MM.1S (cell line): ENCODE measurements at regions not wholly inside any gene's neighbourhood (a gene's known extent, or its start where the extent isn't known, plus 50 kb on each side); places are given as distances from the start of the nearest gene placed in this dataset.

Source experiments
- DNase-seq: peaks from one replicate; pipeline ENCODE4 v3.0.0-alpha.2; 2015
- H2AFZ ChIP-seq: fragments of 300-600 bp; sonication (generic); 2 replicates; pipeline ENCODE4 v1.6.0; 2016; ENCODE audit warnings: antibody characterized with exemption, low read length
- H3F3A ChIP-seq: fragments of 300-600 bp; sonication (generic); 2 replicates; pipeline ENCODE4 v1.6.1; 2016; ENCODE audit warnings: mild to moderate bottlenecking, antibody characterized with exemption, low read length, moderate library complexity, mixed read lengths; ENCODE audit not compliant: insufficient read depth
- H3K27ac ChIP-seq: fragments of 300-600 bp; sonication (generic); 2 replicates; pipeline ENCODE4 v1.5.1; 2016; ENCODE audit warnings: mild to moderate bottlenecking, low read length
- H3K27me3 ChIP-seq: fragments of 300-600 bp; sonication (generic); replicated peaks from 2 replicates; pipeline ENCODE4 v1.6.0; 2016; ENCODE audit warnings: low read length; ENCODE audit not compliant: insufficient read depth
- H3K36me3 ChIP-seq: fragments of 300-600 bp; sonication (generic); replicated peaks from 2 replicates; pipeline ENCODE4 v1.6.1; 2016; ENCODE audit warnings: mild to moderate bottlenecking, low read length, mixed read lengths; ENCODE audit not compliant: insufficient read depth
- H3K4me1 ChIP-seq: fragments of 300-600 bp; sonication (generic); 2 replicates; pipeline ENCODE4 v1.6.1; 2016; ENCODE audit warnings: low read length, mixed read lengths
- H3K4me2 ChIP-seq: fragments of 300-600 bp; sonication (generic); 2 replicates; pipeline ENCODE4 v1.6.0; 2016; ENCODE audit warnings: low read depth, low read length
- H3K4me3 ChIP-seq: fragments of 300-600 bp; sonication (generic); 2 replicates; pipeline ENCODE4 v1.5.1; 2016; ENCODE audit warnings: low read length, mixed read lengths
- H3K79me2 ChIP-seq: fragments of 300-600 bp; sonication (generic); 2 replicates; pipeline ENCODE4 v1.6.1; 2016; ENCODE audit warnings: mixed run types, low read length, mixed read lengths
- H3K9ac ChIP-seq: fragments of 300-600 bp; sonication (generic); 2 replicates; pipeline ENCODE4 v1.6.1; 2016; ENCODE audit warnings: low read length, mixed read lengths
- H3K9me2 ChIP-seq: fragments of 300-600 bp; sonication (generic); replicated peaks from 2 replicates; pipeline ENCODE4 v1.6.1; 2016; ENCODE audit warnings: mild to moderate bottlenecking, low read length, mixed read lengths; ENCODE audit not compliant: insufficient read depth
- H3K9me3 ChIP-seq: fragments of 300-600 bp; sonication (generic); replicated peaks from 2 replicates; pipeline ENCODE4 v1.6.1; 2016; ENCODE audit warnings: mild to moderate bottlenecking, low read length, mixed read lengths; ENCODE audit not compliant: insufficient read depth
- H4K20me1 ChIP-seq: fragments of 300-600 bp; sonication (generic); 2 replicates; pipeline ENCODE4 v1.6.1; 2016; ENCODE audit warnings: mild to moderate bottlenecking, low read length, moderate library complexity, mixed read lengths; ENCODE audit not compliant: insufficient read depth
- CTCF ChIP-seq: fragments of 300-600 bp; sonication (generic); IDR thresholded peaks from 2 replicates; pipeline ENCODE4 v1.5.1; 2016; ENCODE audit warnings: antibody characterized with exemption, low read length, mixed read lengths
- EZH2 ChIP-seq: fragments of 300-600 bp; sonication (generic); optimal IDR thresholded peaks from 2 replicates; pipeline ENCODE3; 2017; ENCODE audit warnings: low read depth, mild to moderate bottlenecking, antibody characterized with exemption, low read length, mixed read lengths
- EZH2phosphoT487 ChIP-seq: fragments of 300-600 bp; sonication (generic); IDR thresholded peaks from 2 replicates; pipeline ENCODE4 v1.6.1; 2018; ENCODE audit warnings: antibody characterized with exemption, low read length

GRCh38 chr1:60341274-60341673 is 267.7 kb upstream of the C1orf87 start:
- Histone ChIP-seq H3K9me2 (no peaks in the 10 kb centered on the region), H2AFZ (no peak overlapping the region), H3K36me3 (no peaks in the 10 kb centered on the region), H3K9ac (no peak overlapping the region), H3K9me3 (no peaks in the 10 kb centered on the region), H3K4me2 (no peak overlapping the region), H3F3A (no peaks in the 10 kb centered on the region), H4K20me1 (no peaks in the 10 kb centered on the region), H3K4me1 (no peaks in the 10 kb centered on the region), H3K4me3 (no peak overlapping the region), H3K79me2 (no peaks in the 10 kb centered on the region), H3K27me3 (no peaks in the 10 kb centered on the region), H3K27ac (no peak overlapping the region)
- no peak for DNase-seq
- TF ChIP-seq EZH2phosphoT487 = no peak
- TF ChIP-seq CTCF = no peak
- no peak for TF ChIP-seq EZH2

- H4K20me1 ChIP-seq = no peaks in the 10 kb centered on the region
- no peaks in the 10 kb centered on the region for H3K9me3 ChIP-seq
- H3K4me1 ChIP-seq = no peaks in the 10 kb centered on the region
- DNase-seq = no peak
- H3K79me2 ChIP-seq = no peaks in the 10 kb centered on the region
- H3K36me3 ChIP-seq = no peaks in the 10 kb centered on the region
- H3K9ac ChIP-seq = no peak overlapping the region
- TF ChIP-seq EZH2phosphoT487 = no peak
- no peak for TF ChIP-seq EZH2
- TF ChIP-seq CTCF = no peak
- H2AFZ ChIP-seq = no peak overlapping the region
- H3K4me3 ChIP-seq = no peak overlapping the region
- no peaks in the 10 kb centered on the region for H3K9me2 ChIP-seq
- H3F3A ChIP-seq = no peaks in the 10 kb centered on the region
- H3K27me3 ChIP-seq = no peaks in the 10 kb centered on the region
- H3K4me2 ChIP-seq = no peak overlapping the region
- H3K27ac ChIP-seq = no peak overlapping the region
Measured at GRCh38 chr1:60331647-60332046, 258.1 kb upstream of the C1orf87 start.

- Histone ChIP-seq H3K9me3 (no peaks in the 10 kb centered on the region), H3K9ac (no peak overlapping the region), H3K36me3 (no peaks in the 10 kb centered on the region), H3K27me3 (no peaks in the 10 kb centered on the region), H3K79me2 (no peaks in the 10 kb centered on the region), H3K9me2 (no peaks in the 10 kb centered on the region), H3K27ac (no peak overlapping the region), H3F3A (no peaks in the 10 kb centered on the region), H3K4me3 (no peak overlapping the region), H3K4me2 (no peak overlapping the region), H3K4me1 (no peaks in the 10 kb centered on the region), H4K20me1 (no peaks in the 10 kb centered on the region), H2AFZ (no peak overlapping the region)
- DNase-seq = no peak
- TF ChIP-seq EZH2 (no peak), EZH2phosphoT487 (no peak), CTCF (no peak)
Measured at GRCh38 chr1:60329651-60330050, 256.1 kb upstream of the C1orf87 start.

GRCh38 chr1:60311838-60312237 is 238.3 kb upstream of the C1orf87 start:
- DNase-seq = no peak
- Histone ChIP-seq H2AFZ (no peak overlapping the region), H3K27ac (no peak overlapping the region), H3F3A (no peaks in the 10 kb centered on the region), H4K20me1 (no peaks in the 10 kb centered on the region), H3K36me3 (no peaks in the 10 kb centered on the region), H3K9ac (no peak overlapping the region), H3K4me2 (no peak overlapping the region), H3K9me2 (no peaks in the 10 kb centered on the region), H3K27me3 (no peaks in the 10 kb centered on the region), H3K4me3 (no peak overlapping the region), H3K4me1 (no peaks in the 10 kb centered on the region), H3K79me2 (no peaks in the 10 kb centered on the region), H3K9me3 (no peaks in the 10 kb centered on the region)
- TF ChIP-seq CTCF = no peak
- TF ChIP-seq EZH2 = no peak
- TF ChIP-seq EZH2phosphoT487 = no peak
